Hepatocyte (in vitro differentiated cells): ENCODE measurements at regions not wholly inside any gene's neighbourhood (a gene's known extent, or its start where the extent isn't known, plus 50 kb on each side); places are given as distances from the start of the nearest gene placed in this dataset.

Experiments
- CTCF ChIP-seq: fragments of 200-600 bp; sonication (generic); IDR thresholded peaks from 2 replicates; pipeline ENCODE4 v1.5.1; 2016; ENCODE audit warnings: antibody characterized with exemption, mild to moderate bottlenecking; ENCODE audit not compliant: poor library complexity
- EZH2 ChIP-seq: fragments of 200-600 bp; sonication (generic); IDR thresholded peaks from 2 replicates; pipeline ENCODE4 v1.6.1; 2016; ENCODE audit warnings: antibody characterized with exemption, mild to moderate bottlenecking, borderline replicate concordance

GRCh38 chr7:25831062-25831691, 320.8 kb upstream of the NFE2L3 start:
- TF ChIP-seq CTCF (no peak), EZH2 (no peak)
